Cardiac muscle cell (in vitro differentiated cells and primary cell): ENCODE measurements at regions not wholly inside any gene's neighbourhood (a gene's known extent, or its start where the extent isn't known, plus 50 kb on each side); places are given as distances from the start of the nearest gene placed in this dataset.

ENCODE experiments used
- DNase-seq, 2 donors: peaks; one replicate each; pipeline versions ENCODE4 v3.0.0 to v3.0.0-alpha.2; 2010 to 2017; ENCODE audit warnings: low read depth in 1 of 2, low spot score in 1 of 2
- H3K27ac ChIP-seq: fragments of 200-600 bp; sonication (generic); 2 replicates; pipeline ENCODE4 v1.5.1; 2016
- H3K27me3 ChIP-seq: fragments of 200-600 bp; sonication (generic); 2 replicates; pipeline ENCODE4 v1.6.0; 2016; ENCODE audit warnings: control low read depth
- H3K36me3 ChIP-seq: fragments of 200-600 bp; sonication (generic); 2 replicates; pipeline ENCODE4 v1.5.1; 2016; ENCODE audit warnings: control low read depth
- H3K4me1 ChIP-seq: fragments of 200-600 bp; sonication (generic); 2 replicates; pipeline ENCODE4 v1.8.1; 2017; ENCODE audit warnings: low read depth, mild to moderate bottlenecking, mixed run types
- H3K4me3 ChIP-seq: fragments of 200-600 bp; sonication (generic); 2 replicates; pipeline ENCODE4 v1.5.1; 2016; ENCODE audit warnings: mild to moderate bottlenecking
- H3K9me3 ChIP-seq: fragments of 200-600 bp; sonication (generic); 2 replicates; pipeline ENCODE4 v1.5.1; 2017; ENCODE audit warnings: low read depth, mild to moderate bottlenecking, control low read depth
- TF ChIP-seq, protein P1 (sequence below): IDR thresholded peaks from 2 replicates; pipeline ENCODE4 v1.5.1; 2012; ENCODE audit warnings: low read depth, mild to moderate bottlenecking, low read length

DNA sequence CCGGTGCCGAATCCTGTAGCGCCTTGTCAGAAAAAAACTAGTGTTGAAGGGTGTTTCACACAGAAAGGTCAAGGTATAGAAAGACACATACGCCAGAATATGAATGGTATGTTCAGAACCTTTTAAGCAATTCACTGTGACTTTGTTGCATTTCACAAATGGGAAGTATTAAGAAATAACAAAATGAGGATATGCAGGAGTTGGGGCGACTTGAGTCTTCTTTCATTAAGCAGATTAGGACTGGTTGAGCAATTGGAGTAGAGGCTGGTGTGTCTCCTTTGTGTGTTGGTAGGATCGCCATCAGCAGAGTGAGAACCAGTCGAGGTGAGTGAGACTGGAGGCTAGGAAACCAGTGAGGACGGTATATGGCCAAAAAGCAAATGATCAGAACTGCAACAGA is 1454.5 kb upstream of the TENM3 start:
- DNase-seq = no peak
- Histone ChIP-seq H3K27ac (no peak overlapping the region), H3K9me3 (no peaks in the 10 kb centered on the region), H3K4me3 (no peak overlapping the region), H3K36me3 (no peaks in the 10 kb centered on the region), H3K4me1 (no peaks in the 10 kb centered on the region), H3K27me3 (no peaks in the 10 kb centered on the region)
- TF ChIP-seq, protein P1, sequence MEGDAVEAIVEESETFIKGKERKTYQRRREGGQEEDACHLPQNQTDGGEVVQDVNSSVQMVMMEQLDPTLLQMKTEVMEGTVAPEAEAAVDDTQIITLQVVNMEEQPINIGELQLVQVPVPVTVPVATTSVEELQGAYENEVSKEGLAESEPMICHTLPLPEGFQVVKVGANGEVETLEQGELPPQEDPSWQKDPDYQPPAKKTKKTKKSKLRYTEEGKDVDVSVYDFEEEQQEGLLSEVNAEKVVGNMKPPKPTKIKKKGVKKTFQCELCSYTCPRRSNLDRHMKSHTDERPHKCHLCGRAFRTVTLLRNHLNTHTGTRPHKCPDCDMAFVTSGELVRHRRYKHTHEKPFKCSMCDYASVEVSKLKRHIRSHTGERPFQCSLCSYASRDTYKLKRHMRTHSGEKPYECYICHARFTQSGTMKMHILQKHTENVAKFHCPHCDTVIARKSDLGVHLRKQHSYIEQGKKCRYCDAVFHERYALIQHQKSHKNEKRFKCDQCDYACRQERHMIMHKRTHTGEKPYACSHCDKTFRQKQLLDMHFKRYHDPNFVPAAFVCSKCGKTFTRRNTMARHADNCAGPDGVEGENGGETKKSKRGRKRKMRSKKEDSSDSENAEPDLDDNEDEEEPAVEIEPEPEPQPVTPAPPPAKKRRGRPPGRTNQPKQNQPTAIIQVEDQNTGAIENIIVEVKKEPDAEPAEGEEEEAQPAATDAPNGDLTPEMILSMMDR = no peak

DNA sequence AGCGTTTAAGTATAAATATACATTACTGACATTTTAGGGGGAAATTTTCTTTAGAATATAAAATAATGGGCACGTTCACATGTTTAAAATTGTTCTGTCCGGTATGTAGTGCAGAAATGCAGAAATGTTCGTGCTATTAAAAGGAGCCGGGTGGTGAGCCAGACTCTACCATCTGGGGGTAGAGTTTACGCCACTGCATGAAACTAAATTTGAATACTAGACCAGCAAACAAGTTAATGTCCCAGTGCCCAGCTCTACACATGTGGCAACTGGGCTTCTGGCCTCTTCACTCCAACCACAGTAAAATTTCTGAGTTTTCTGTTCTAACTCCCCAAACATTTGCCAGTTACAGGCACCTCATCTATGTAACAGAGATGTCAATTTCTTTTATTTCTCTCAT is 1453.3 kb upstream of the TENM3 start:
- Histone ChIP-seq H3K36me3 (no peaks in the 10 kb centered on the region), H3K27ac (no peak overlapping the region), H3K9me3 (no peaks in the 10 kb centered on the region), H3K4me3 (no peak overlapping the region), H3K27me3 (no peaks in the 10 kb centered on the region), H3K4me1 (no peaks in the 10 kb centered on the region)
- TF ChIP-seq, protein P1 = no peak
- DNase-seq = no peak

DNA sequence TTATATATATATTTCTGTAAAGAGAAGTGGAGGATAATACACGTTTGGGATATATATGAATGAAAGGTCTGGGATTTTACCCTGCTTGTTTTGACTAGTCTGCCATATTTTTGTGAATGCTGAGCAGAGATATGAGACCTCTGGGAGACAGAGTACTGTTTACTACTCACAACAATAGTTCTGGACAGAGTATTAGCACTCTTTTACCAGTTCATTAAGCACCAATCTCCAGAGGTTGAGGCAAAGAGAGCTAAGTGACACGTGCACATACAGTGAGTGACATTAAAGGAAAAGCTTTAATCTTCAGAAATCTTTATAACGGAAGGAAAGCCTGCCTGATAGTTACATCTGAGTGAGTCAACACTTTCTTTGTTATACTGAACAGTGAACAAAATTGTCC is 1452.7 kb upstream of the TENM3 start:
- no peak for DNase-seq
- Histone ChIP-seq H3K9me3 (no peaks in the 10 kb centered on the region), H3K4me3 (no peak overlapping the region), H3K27ac (no peak overlapping the region), H3K27me3 (no peaks in the 10 kb centered on the region), H3K36me3 (no peaks in the 10 kb centered on the region), H3K4me1 (no peaks in the 10 kb centered on the region)
- TF ChIP-seq, protein P1 = no peak

DNA sequence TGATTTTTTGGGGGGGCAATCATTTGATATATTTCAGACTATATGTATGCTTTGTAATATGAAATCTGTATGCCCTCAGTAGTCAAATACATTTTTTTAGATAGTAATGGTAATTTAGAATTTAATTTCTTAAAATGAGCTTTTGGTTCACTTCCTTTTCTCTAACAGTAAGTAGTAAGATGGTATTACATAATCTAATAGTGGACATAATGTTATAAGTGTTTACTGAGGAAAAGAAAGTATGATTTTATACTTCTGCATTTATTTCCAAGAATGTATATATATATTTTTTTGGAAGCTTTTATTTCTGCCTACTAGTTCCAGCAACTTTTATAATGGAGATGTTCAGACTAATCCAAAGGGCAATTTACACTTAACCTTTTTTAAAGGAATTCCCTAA is 1450.7 kb upstream of the TENM3 start:
- H3K36me3 ChIP-seq = no peaks in the 10 kb centered on the region
- no peak for DNase-seq
- no peaks in the 10 kb centered on the region for H3K27me3 ChIP-seq
- no peak overlapping the region for H3K4me3 ChIP-seq
- H3K9me3 ChIP-seq = no peaks in the 10 kb centered on the region
- no peak overlapping the region for H3K27ac ChIP-seq
- TF ChIP-seq, protein P1 = no peak
- no peaks in the 10 kb centered on the region for H3K4me1 ChIP-seq

DNA sequence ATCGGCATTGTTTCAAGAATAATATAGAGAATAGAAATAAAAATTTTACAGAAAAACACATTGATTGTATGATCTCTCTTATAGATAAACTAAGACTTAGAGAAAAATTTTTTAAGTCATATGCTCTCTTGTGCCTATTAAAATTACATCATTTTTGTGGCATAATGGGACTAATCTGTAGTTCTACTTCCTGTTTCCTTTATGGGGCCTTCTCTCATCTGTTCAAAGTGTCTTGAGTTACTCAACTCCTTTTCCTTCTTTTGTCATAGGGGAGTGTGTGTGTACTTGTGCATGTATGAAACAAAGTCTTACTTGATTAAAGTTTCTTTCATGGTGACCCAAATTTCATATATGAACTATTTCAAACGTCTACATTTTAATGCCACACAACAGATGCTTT is 1448.9 kb upstream of the TENM3 start:
- Histone ChIP-seq H3K4me1 (no peaks in the 10 kb centered on the region), H3K4me3 (no peak overlapping the region), H3K27me3 (no peaks in the 10 kb centered on the region), H3K9me3 (no peaks in the 10 kb centered on the region), H3K36me3 (no peaks in the 10 kb centered on the region), H3K27ac (no peak overlapping the region)
- TF ChIP-seq, protein P1 = no peak
- DNase-seq = peak in 1 of 2 donors; percentile 8

DNA sequence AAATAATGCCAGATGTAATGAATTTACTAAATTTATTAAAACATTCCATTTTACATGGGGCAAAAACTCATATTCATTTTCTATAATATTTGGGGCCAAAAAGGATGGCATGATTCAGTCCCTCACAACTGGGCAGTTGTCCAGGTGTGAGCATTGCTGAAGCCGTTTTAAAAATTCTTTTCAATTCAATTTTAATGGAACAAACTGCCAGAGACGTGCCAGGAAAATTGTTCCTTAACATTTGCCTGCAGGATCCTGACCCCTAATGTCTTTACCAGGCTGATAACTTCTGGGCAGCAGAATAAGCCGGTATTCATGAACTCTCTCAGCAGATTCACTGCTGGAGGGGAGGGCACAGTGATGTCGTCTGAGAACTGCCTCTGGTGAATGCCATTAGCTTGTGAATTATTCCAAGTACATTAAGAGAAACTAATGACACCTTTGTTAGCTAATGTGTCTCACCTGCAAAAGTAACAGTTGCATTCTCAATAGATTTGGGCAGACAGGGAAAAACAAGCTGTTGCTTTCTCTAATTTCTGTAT is 1445.1 kb upstream of the TENM3 start:
- Histone ChIP-seq H3K27ac (no peak overlapping the region), H3K4me3 (no peak overlapping the region), H3K36me3 (no peaks in the 10 kb centered on the region), H3K4me1 (no peaks in the 10 kb centered on the region), H3K27me3 (no peaks in the 10 kb centered on the region), H3K9me3 (no peaks in the 10 kb centered on the region)
- no peak for DNase-seq
- TF ChIP-seq, protein P1 = no peak
